ENCODE measurements at regions not wholly inside any gene's neighbourhood (a gene's known extent, or its start where the extent isn't known, plus 50 kb on each side); places are given as distances from the start of the nearest gene placed in this dataset.

GRCh38 chr6:125439512-125439911 is 137.7 kb upstream of the HDDC2 start:
- H3K9me3 Mint-ChIP-seq = peaks cover 0 to 4% (median 2%) of the 10 kb centered on the region in 7 donors
- no peak overlapping the region for H3K4me3 ChIP-seq (replicated peaks in 1 of 3; ENCODE audit: low read depth in 2 of 3, low read length in 3 of 3)
- H3K4me3 Mint-ChIP-seq = no peak overlapping the region

DNA sequence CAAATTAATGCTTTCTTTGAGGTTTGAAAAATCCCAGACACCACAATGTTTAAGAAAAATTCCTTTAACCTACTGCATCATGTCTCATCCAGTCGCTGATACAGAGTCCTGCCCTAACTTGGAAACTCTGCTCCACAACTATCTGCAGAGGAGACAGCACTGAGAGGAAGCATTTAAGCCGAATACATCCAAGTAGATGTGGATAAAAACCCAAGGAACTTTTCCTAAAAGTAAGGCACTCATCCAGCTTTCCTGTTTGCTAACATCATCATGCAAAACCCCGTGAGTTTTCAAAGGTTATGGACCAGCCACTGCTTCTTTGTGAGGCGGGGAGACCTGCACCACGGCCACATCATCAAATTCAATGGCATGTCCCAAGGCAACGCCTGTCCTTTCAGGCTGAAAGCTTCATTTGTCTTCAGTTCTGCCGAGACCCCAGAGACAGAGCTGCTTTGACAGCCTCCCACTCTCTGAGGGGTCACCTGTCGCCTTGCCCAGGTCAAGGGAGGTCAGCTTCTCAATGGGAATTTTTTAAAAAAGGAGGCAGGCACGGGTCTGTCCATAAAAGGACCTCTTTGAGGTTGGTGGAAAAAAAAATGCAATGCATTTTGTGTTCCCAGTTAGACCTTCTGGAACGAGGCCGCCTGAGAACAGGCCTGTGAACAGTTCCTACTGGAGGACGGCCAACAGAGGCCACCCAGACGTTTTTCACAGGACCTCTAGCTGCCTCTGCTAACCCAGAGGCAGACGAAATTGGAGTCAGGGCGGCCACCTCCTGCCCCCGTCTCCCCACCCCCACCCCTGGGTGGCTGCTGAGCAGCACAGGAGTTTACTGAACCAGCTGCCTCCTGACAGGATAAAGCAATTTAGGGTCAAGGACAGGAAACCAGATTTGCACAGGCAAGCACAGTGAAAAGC is 142.5 kb upstream of the HDDC2 start:
- intact Hi-C loops (cut with micrococcal nuclease) = no loop called here
- peaks cover 0 to 6% (median 0%) of the 10 kb centered on the region in 3 donors for H3K27me3 Mint-ChIP-seq (ENCODE audit: low read depth in 3 of 3)
- no peaks in the 10 kb centered on the region for H3K27me3 ChIP-seq (ENCODE audit: control insufficient read depth in 2 of 2, insufficient read depth in 2 of 2, low read length in 2 of 2)
- no peaks in the 10 kb centered on the region for H3K4me1 ChIP-seq (ENCODE audit: control insufficient read depth in 1 of 2, insufficient read depth in 2 of 2, low read length in 2 of 2)
- H3K27ac Mint-ChIP-seq = no peak overlapping the region
- no peaks in the 10 kb centered on the region for H3K36me3 ChIP-seq (replicated peaks in 1 of 2; ENCODE audit: control insufficient read depth in 1 of 2, insufficient read depth in 2 of 2, low read length in 2 of 2)
- H3K79me2 ChIP-seq (ENCODE audit: insufficient read depth, low read length) = no peaks in the 10 kb centered on the region
- H3K4me3 Mint-ChIP-seq = no peak overlapping the region
- no peaks in the 10 kb centered on the region for H3K4me1 Mint-ChIP-seq
- H3K27ac ChIP-seq (ENCODE audit: low read depth in 1 of 2, low read length in 2 of 2) = no peak overlapping the region
- no peak overlapping the region for H2AFZ ChIP-seq (ENCODE audit: insufficient read depth, low read depth, low read length, poor library complexity, severe bottlenecking)
- no peak for TF ChIP-seq CTCF (IDR thresholded peaks at IDR 0.05)
- no peak overlapping the region for H3K4me3 ChIP-seq (replicated peaks in 1 of 3; ENCODE audit: low read depth in 2 of 3, low read length in 3 of 3)
- no peaks in the 10 kb centered on the region for H4K20me1 ChIP-seq (ENCODE audit: insufficient read depth, low read length)
- peaks cover 0 to 3% (median 0%) of the 10 kb centered on the region in 7 donors for H3K9me3 Mint-ChIP-seq
- WGBS (ENCODE audit: insufficient coverage) = 81% methylated on average over 13 of the region's 16 CpGs
- H3K9ac ChIP-seq (ENCODE audit: insufficient read depth, low read length, poor library complexity, severe bottlenecking) = no peak overlapping the region
- no peaks in the 10 kb centered on the region for H3K9me3 ChIP-seq (replicated peaks in 1 of 2; ENCODE audit: control insufficient read depth in 1 of 2, insufficient read depth in 1 of 2, low read length in 2 of 2)
- no peaks in the 10 kb centered on the region for H3K36me3 Mint-ChIP-seq
- H3K4me2 ChIP-seq (replicated peaks; ENCODE audit: extremely low read depth, low read length, poor library complexity, severe bottlenecking) = no peak overlapping the region
- DNase-seq = no peak

More at GRCh38 chr6:125439512-125439911, 137.7 kb upstream of the HDDC2 start:
- Histone ChIP-seq H3K27me3 (ENCODE audit: control insufficient read depth in 2 of 2, insufficient read depth in 2 of 2, low read length in 2 of 2) (no peaks in the 10 kb centered on the region), H2AFZ (ENCODE audit: insufficient read depth, low read depth, low read length, poor library complexity, severe bottlenecking) (no peak overlapping the region), H3K4me1 (ENCODE audit: control insufficient read depth in 1 of 2, insufficient read depth in 2 of 2, low read length in 2 of 2) (no peaks in the 10 kb centered on the region), H3K9me3 (replicated peaks in 1 of 2; ENCODE audit: control insufficient read depth in 1 of 2, insufficient read depth in 1 of 2, low read length in 2 of 2) (no peaks in the 10 kb centered on the region), H3K4me2 (replicated peaks; ENCODE audit: extremely low read depth, low read length, poor library complexity, severe bottlenecking) (no peak overlapping the region), H3K9ac (ENCODE audit: insufficient read depth, low read length, poor library complexity, severe bottlenecking) (no peak overlapping the region), H3K27ac (ENCODE audit: low read depth in 1 of 2, low read length in 2 of 2) (no peak overlapping the region), H3K79me2 (ENCODE audit: insufficient read depth, low read length) (no peaks in the 10 kb centered on the region), H3K36me3 (replicated peaks in 1 of 2; ENCODE audit: control insufficient read depth in 1 of 2, insufficient read depth in 2 of 2, low read length in 2 of 2) (no peaks in the 10 kb centered on the region), H4K20me1 (ENCODE audit: insufficient read depth, low read length) (no peaks in the 10 kb centered on the region)
- Mint-ChIP-seq H3K36me3 (no peaks in the 10 kb centered on the region), H3K27ac (no peak overlapping the region), H3K4me1 (no peaks in the 10 kb centered on the region), H3K27me3 (ENCODE audit: low read depth in 3 of 3) (peaks cover 0 to 6% (median 0%) of the 10 kb centered on the region in 3 donors)
- no CpG with 5 or more reads among the region's 1 CpG for WGBS (ENCODE audit: insufficient coverage)
- DNase-seq = no peak
- intact Hi-C loops (cut with micrococcal nuclease) = no loop called here
- no peak for TF ChIP-seq CTCF (IDR thresholded peaks at IDR 0.05)
